Lower leg skin (tissue), 3 donors: ENCODE measurements at regions not wholly inside any gene's neighbourhood (a gene's known extent, or its start where the extent isn't known, plus 50 kb on each side); places are given as distances from the start of the nearest gene placed in this dataset.

Experiments used
- POLR2A ChIP-seq, 2 donors: fragments of 450-650 bp; IDR thresholded peaks; one replicate each; pipeline ENCODE4 v1.6.1; 2016 to 2017; ENCODE audit warnings: antibody characterized with exemption in 2 of 2, mild to moderate bottlenecking in 1 of 2, moderate library complexity in 1 of 2
- TF ChIP-seq, protein P1 (sequence below), 3 donors: fragments of 450-650 bp; IDR thresholded peaks; one replicate each; pipeline ENCODE4 v1.5.1; 2016; ENCODE audit warnings: antibody characterized with exemption in 3 of 3, mild to moderate bottlenecking in 3 of 3, moderate library complexity in 2 of 3

DNA sequence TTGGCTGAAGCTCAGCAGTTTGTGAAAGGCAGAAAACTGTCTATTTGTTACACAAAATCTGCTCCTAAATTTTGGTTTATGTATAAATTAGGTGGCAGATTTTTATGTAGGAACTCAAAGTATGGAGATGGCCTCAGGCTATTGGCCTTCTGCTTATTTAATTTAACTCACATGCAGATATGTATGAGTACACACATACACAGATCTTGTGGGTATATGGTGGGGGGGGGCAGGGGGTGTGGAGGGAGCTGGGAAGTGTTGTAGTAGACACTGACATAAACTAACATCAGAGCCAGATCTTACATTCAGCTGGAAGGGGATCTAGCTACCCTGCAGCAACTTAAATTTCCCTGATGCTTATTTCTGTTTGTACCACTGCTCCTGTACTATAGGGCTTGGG lies 170.8 kb downstream of the EPM2A start:
- no peak for TF ChIP-seq POLR2A (IDR thresholded peaks at IDR 0.05)
- TF ChIP-seq, protein P1, sequence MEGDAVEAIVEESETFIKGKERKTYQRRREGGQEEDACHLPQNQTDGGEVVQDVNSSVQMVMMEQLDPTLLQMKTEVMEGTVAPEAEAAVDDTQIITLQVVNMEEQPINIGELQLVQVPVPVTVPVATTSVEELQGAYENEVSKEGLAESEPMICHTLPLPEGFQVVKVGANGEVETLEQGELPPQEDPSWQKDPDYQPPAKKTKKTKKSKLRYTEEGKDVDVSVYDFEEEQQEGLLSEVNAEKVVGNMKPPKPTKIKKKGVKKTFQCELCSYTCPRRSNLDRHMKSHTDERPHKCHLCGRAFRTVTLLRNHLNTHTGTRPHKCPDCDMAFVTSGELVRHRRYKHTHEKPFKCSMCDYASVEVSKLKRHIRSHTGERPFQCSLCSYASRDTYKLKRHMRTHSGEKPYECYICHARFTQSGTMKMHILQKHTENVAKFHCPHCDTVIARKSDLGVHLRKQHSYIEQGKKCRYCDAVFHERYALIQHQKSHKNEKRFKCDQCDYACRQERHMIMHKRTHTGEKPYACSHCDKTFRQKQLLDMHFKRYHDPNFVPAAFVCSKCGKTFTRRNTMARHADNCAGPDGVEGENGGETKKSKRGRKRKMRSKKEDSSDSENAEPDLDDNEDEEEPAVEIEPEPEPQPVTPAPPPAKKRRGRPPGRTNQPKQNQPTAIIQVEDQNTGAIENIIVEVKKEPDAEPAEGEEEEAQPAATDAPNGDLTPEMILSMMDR (IDR thresholded peaks at IDR 0.05), result no peak
